ENCODE measurements at regions not wholly inside any gene's neighbourhood (a gene's known extent, or its start where the extent isn't known, plus 50 kb on each side); places are given as distances from the start of the nearest gene placed in this dataset.

DNA sequence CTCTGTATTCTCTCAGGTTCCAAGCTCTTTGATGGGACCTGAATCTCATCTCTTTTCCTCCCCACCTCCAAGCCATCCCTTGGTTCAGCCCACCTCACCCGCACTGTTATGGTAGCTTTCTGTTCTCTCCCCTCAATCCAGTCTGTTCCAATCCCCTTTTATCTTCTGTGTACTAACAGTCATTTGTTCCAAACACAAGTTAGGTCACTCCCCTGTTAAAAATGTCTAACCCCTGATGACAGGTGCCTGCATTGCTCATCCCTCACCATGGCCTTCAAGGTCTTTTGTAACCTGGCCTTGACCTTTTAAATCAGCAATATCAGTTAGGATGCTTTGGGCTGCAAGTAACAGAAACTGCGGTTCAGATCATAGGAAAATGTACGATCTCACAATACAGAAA, 74.8 kb downstream of the CYP26A1 start:
- TF ChIP-seq POLR2AphosphoS5 (IDR thresholded peaks at IDR 0.05; ENCODE audit: borderline replicate concordance, low read depth, low read length) (no peak), EZH2 (IDR thresholded peaks at IDR 0.05) (no peak), FOXP2 (optimal IDR thresholded peaks at IDR 0.05; ENCODE audit: control extremely low read depth, extremely low read length, insufficient read depth) (no peak)
